Trophoblast cell (in vitro differentiated cells and primary cell): ENCODE measurements at regions not wholly inside any gene's neighbourhood (a gene's known extent, or its start where the extent isn't known, plus 50 kb on each side); places are given as distances from the start of the nearest gene placed in this dataset.

Source experiments
- DNase-seq, 2 donors: peaks; one replicate each; pipeline ENCODE4 v3.0.0-alpha.2; 2016
- H2AFZ ChIP-seq: 2 replicates; pipeline ENCODE4 v1.6.1; 2013; ENCODE audit warnings: low read length, moderate library complexity, mild to moderate bottlenecking; ENCODE audit not compliant: insufficient read depth, poor library complexity
- H2AK5ac ChIP-seq: 2 replicates; pipeline ENCODE4 v1.6.1; 2013; ENCODE audit warnings: mild to moderate bottlenecking, low read length
- H2BK120ac ChIP-seq: 2 replicates; pipeline ENCODE4 v1.6.1; 2013; ENCODE audit warnings: low read length, mild to moderate bottlenecking, moderate library complexity; ENCODE audit not compliant: insufficient read depth, poor library complexity
- H2BK12ac ChIP-seq: 2 replicates; pipeline ENCODE4 v1.6.1; 2013; ENCODE audit warnings: mild to moderate bottlenecking, low read length, moderate library complexity
- H2BK5ac ChIP-seq: 2 replicates; pipeline ENCODE4 v1.6.1; 2013; ENCODE audit warnings: low read length, low read depth, moderate library complexity, mild to moderate bottlenecking; ENCODE audit not compliant: poor library complexity
- H3K14ac ChIP-seq: 2 replicates; pipeline ENCODE4 v1.6.1; 2013; ENCODE audit warnings: mild to moderate bottlenecking, low read length
- H3K18ac ChIP-seq: 2 replicates; pipeline ENCODE4 v1.6.1; 2013; ENCODE audit warnings: mild to moderate bottlenecking, low read length
- H3K23ac ChIP-seq: 2 replicates; pipeline ENCODE4 v1.6.1; 2013; ENCODE audit warnings: low read length
- H3K27ac ChIP-seq: 2 replicates; pipeline ENCODE4 v1.5.1; 2013; ENCODE audit warnings: low read depth, mild to moderate bottlenecking, inconsistent platforms, low read length, moderate library complexity
- H3K27me3 ChIP-seq: 2 replicates; pipeline ENCODE4 v1.6.1; 2013; ENCODE audit warnings: inconsistent platforms, mild to moderate bottlenecking, low read length, moderate library complexity; ENCODE audit not compliant: insufficient read depth
- H3K36me3 ChIP-seq, 2 experiments: 1 replicate in 1 of 2; 2 replicates in 1 of 2; pipeline ENCODE4 v1.6.1; 2013; ENCODE audit warnings: low read length in 2 of 2, mild to moderate bottlenecking in 2 of 2, moderate library complexity in 1 of 2; ENCODE audit not compliant: insufficient read depth in 2 of 2, control insufficient read depth in 1 of 2
- H3K4ac ChIP-seq: 2 replicates; pipeline ENCODE4 v1.6.1; 2013; ENCODE audit warnings: low read depth, mild to moderate bottlenecking, low read length, moderate library complexity
- H3K4me1 ChIP-seq, 2 experiments: 1 replicate in 1 of 2; 2 replicates in 1 of 2; pipeline ENCODE4 v1.6.1; 2013; ENCODE audit warnings: low read length in 2 of 2, mild to moderate bottlenecking in 2 of 2, moderate library complexity in 1 of 2; ENCODE audit not compliant: insufficient read depth in 2 of 2, control insufficient read depth in 1 of 2
- H3K4me2 ChIP-seq: 2 replicates; pipeline ENCODE4 v1.6.1; 2013; ENCODE audit warnings: inconsistent platforms, mild to moderate bottlenecking, low read length, moderate library complexity
- H3K4me3 ChIP-seq: 2 replicates; pipeline ENCODE4 v1.5.1; 2013; ENCODE audit warnings: mild to moderate bottlenecking, low read depth, low read length, inconsistent platforms
- H3K79me1 ChIP-seq: one replicate; pipeline ENCODE4 v1.6.1; 2013; ENCODE audit warnings: low read length
- H3K79me2 ChIP-seq: 2 replicates; pipeline ENCODE4 v1.6.1; 2013; ENCODE audit warnings: low read length, mild to moderate bottlenecking; ENCODE audit not compliant: control insufficient read depth, insufficient read depth, poor library complexity
- H3K9ac ChIP-seq: 2 replicates; pipeline ENCODE4 v1.6.1; 2013; ENCODE audit warnings: mild to moderate bottlenecking, low read length
- H3K9me3 ChIP-seq: 2 replicates; pipeline ENCODE4 v1.6.1; 2013; ENCODE audit warnings: low read depth, mild to moderate bottlenecking, control low read depth, inconsistent platforms, low read length; ENCODE audit not compliant: insufficient read depth
- H4K12ac ChIP-seq: 2 replicates; pipeline ENCODE4 v1.6.1; 2013; ENCODE audit warnings: low read depth, mild to moderate bottlenecking, low read length, moderate library complexity
- H4K8ac ChIP-seq: 2 replicates; pipeline ENCODE4 v1.6.1; 2013; ENCODE audit warnings: low read depth, mild to moderate bottlenecking, low read length, moderate library complexity
- H4K91ac ChIP-seq: one replicate; pipeline ENCODE4 v1.6.1; 2013; ENCODE audit warnings: low read depth, mild to moderate bottlenecking, low read length, moderate library complexity
- WGBS: extraction: QIAGEN DNeasy Blood & Tissue Kit; methylation state at CpG from one replicate; pipeline ENCODE4 v1.1.7; 2013; ENCODE audit warnings: missing lambda C conversion rate; ENCODE audit not compliant: insufficient read length, insufficient coverage; ENCODE audit errors: extremely low coverage; 5-methylcytosine and 5-hydroxymethylcytosine counted together

- Histone ChIP-seq H3K9me3 (no peaks in the 10 kb centered on the region), H3K27ac (no peak overlapping the region), H3K18ac (no peak overlapping the region), H3K79me1 (no peaks in the 10 kb centered on the region), H2BK5ac (no peak overlapping the region), H3K4me2 (no peak overlapping the region), H3K36me3 (no peaks in the 10 kb centered on the region), H2AK5ac (no peak overlapping the region), H3K79me2 (no peaks in the 10 kb centered on the region), H4K12ac (no peak overlapping the region), H4K8ac (no peak overlapping the region), H2BK120ac (no peak overlapping the region), H2BK12ac (no peak overlapping the region), H3K9ac (no peak overlapping the region), H3K4me1 (no peaks in the 10 kb centered on the region), H4K91ac (no peak overlapping the region), H3K4me3 (no peak overlapping the region), H3K4ac (no peak overlapping the region), H3K14ac (no peak overlapping the region), H2AFZ (no peak overlapping the region), H3K23ac (no peak overlapping the region), H3K27me3 (no peaks in the 10 kb centered on the region)
- WGBS = no CpG with 5 or more reads among the region's 2 CpGs
- DNase-seq = no peak
These were observed 106.9 kb upstream of the GAREM1 start for GRCh38 chr18:32577561-32577960.

GRCh38 chr18:32576296-32576916 lies 105.7 kb upstream of the GAREM1 start:
- no peaks in the 10 kb centered on the region for H3K9me3 ChIP-seq
- no peak overlapping the region for H3K4me2 ChIP-seq
- H3K79me1 ChIP-seq = no peaks in the 10 kb centered on the region
- H4K91ac ChIP-seq = no peak overlapping the region
- H2AK5ac ChIP-seq = no peak overlapping the region
- H2BK12ac ChIP-seq = no peak overlapping the region
- no peak overlapping the region for H3K14ac ChIP-seq
- H3K4me1 ChIP-seq = no peaks in the 10 kb centered on the region
- no peak overlapping the region for H3K9ac ChIP-seq
- H3K79me2 ChIP-seq = no peaks in the 10 kb centered on the region
- H3K18ac ChIP-seq = no peak overlapping the region
- no peak for DNase-seq
- H4K8ac ChIP-seq = no peak overlapping the region
- H3K23ac ChIP-seq = no peak overlapping the region
- no peaks in the 10 kb centered on the region for H3K36me3 ChIP-seq
- no peak overlapping the region for H2BK5ac ChIP-seq
- no peak overlapping the region for H3K4ac ChIP-seq
- H3K27ac ChIP-seq = no peak overlapping the region
- H2BK120ac ChIP-seq = no peak overlapping the region
- WGBS = no CpG with 5 or more reads among the region's 7 CpGs
- no peak overlapping the region for H3K4me3 ChIP-seq
- no peak overlapping the region for H4K12ac ChIP-seq
- no peaks in the 10 kb centered on the region for H3K27me3 ChIP-seq
- H2AFZ ChIP-seq = no peak overlapping the region

- WGBS = no CpG with 5 or more reads among the region's 3 CpGs
These were observed 96.3 kb upstream of the GAREM1 start for GRCh38 chr18:32566960-32567359.

GRCh38 chr18:32553640-32554365 lies 83.1 kb upstream of the GAREM1 start:
- DNase-seq = no peak
- H4K12ac ChIP-seq = no peak overlapping the region
- no peak overlapping the region for H4K91ac ChIP-seq
- H3K79me1 ChIP-seq = no peaks in the 10 kb centered on the region
- no peaks in the 10 kb centered on the region for H3K4me1 ChIP-seq
- no peak overlapping the region for H2BK120ac ChIP-seq
- H3K79me2 ChIP-seq = no peaks in the 10 kb centered on the region
- no peak overlapping the region for H3K23ac ChIP-seq
- no peak overlapping the region for H3K18ac ChIP-seq
- no CpG with 5 or more reads among the region's 3 CpGs for WGBS
- no peak overlapping the region for H2BK12ac ChIP-seq
- no peak overlapping the region for H2AK5ac ChIP-seq
- no peak overlapping the region for H3K27ac ChIP-seq
- H3K9me3 ChIP-seq = no peaks in the 10 kb centered on the region
- no peak overlapping the region for H2BK5ac ChIP-seq
- H3K36me3 ChIP-seq = no peaks in the 10 kb centered on the region
- no peak overlapping the region for H2AFZ ChIP-seq
- H4K8ac ChIP-seq = no peak overlapping the region
- H3K4me2 ChIP-seq = no peak overlapping the region
- H3K4me3 ChIP-seq = no peak overlapping the region
- H3K4ac ChIP-seq = no peak overlapping the region
- no peaks in the 10 kb centered on the region for H3K27me3 ChIP-seq
- H3K14ac ChIP-seq = no peak overlapping the region
- H3K9ac ChIP-seq = no peak overlapping the region

More at GRCh38 chr18:32566960-32567359, 96.3 kb upstream of the GAREM1 start:
- no peak overlapping the region for H4K8ac ChIP-seq
- no peak overlapping the region for H3K23ac ChIP-seq
- no peak overlapping the region for H3K4me3 ChIP-seq
- H3K14ac ChIP-seq = no peak overlapping the region
- H2BK120ac ChIP-seq = no peak overlapping the region
- H3K79me2 ChIP-seq = no peaks in the 10 kb centered on the region
- H2BK5ac ChIP-seq = no peak overlapping the region
- no peaks in the 10 kb centered on the region for H3K27me3 ChIP-seq
- H3K9me3 ChIP-seq = no peaks in the 10 kb centered on the region
- no peak overlapping the region for H3K18ac ChIP-seq
- no peaks in the 10 kb centered on the region for H3K36me3 ChIP-seq
- H4K12ac ChIP-seq = no peak overlapping the region
- no peak overlapping the region for H2AFZ ChIP-seq
- DNase-seq = no peak
- no peak overlapping the region for H3K4me2 ChIP-seq
- H3K9ac ChIP-seq = no peak overlapping the region
- no peak overlapping the region for H2BK12ac ChIP-seq
- no peaks in the 10 kb centered on the region for H3K4me1 ChIP-seq
- H2AK5ac ChIP-seq = no peak overlapping the region
- H3K4ac ChIP-seq = no peak overlapping the region
- no peak overlapping the region for H4K91ac ChIP-seq
- no peaks in the 10 kb centered on the region for H3K79me1 ChIP-seq
- no peak overlapping the region for H3K27ac ChIP-seq
